ENCODE measurements at regions not wholly inside any gene's neighbourhood (a gene's known extent, or its start where the extent isn't known, plus 50 kb on each side); places are given as distances from the start of the nearest gene placed in this dataset.
"Not testable (repeated sequence)": the region's sequence is repeated elsewhere in the genome, so short reads cannot be mapped to it uniquely, and the experiment has no call there.

DNA sequence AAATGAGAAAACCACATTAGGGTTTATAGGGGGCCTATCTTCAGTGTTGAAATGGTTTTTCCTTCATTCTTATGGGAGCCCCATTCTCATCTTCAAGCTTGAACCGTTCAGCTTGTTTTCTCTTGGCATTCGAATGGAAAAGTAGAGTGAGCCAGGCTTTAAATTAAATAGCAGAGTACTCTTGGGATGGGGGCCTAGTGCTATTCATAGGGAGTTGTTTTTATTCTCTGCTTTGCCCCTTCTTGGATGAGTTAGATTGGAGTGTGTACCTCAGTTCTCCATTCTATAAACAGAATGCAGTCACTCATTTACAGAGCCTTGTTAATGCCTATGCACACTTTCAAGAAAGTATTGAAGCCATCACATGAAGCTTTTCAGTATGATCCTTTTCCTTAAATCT, 127.9 kb downstream of the FAM170A start:
- Mint-ChIP-seq H3K27ac (no peak overlapping the region), H3K27me3 (no peaks in the 10 kb centered on the region), H3K4me1 (ENCODE audit: low read depth) (peaks cover 2% of the 10 kb centered on the region), H3K4me3 (ENCODE audit: low read depth) (no peak overlapping the region), H3K36me3 (ENCODE audit: insufficient read depth) (no peaks in the 10 kb centered on the region), H3K9me3 (ENCODE audit: low read depth) (peaks cover 6% of the 10 kb centered on the region)
- TF ChIP-seq, protein P1, sequence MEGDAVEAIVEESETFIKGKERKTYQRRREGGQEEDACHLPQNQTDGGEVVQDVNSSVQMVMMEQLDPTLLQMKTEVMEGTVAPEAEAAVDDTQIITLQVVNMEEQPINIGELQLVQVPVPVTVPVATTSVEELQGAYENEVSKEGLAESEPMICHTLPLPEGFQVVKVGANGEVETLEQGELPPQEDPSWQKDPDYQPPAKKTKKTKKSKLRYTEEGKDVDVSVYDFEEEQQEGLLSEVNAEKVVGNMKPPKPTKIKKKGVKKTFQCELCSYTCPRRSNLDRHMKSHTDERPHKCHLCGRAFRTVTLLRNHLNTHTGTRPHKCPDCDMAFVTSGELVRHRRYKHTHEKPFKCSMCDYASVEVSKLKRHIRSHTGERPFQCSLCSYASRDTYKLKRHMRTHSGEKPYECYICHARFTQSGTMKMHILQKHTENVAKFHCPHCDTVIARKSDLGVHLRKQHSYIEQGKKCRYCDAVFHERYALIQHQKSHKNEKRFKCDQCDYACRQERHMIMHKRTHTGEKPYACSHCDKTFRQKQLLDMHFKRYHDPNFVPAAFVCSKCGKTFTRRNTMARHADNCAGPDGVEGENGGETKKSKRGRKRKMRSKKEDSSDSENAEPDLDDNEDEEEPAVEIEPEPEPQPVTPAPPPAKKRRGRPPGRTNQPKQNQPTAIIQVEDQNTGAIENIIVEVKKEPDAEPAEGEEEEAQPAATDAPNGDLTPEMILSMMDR (IDR thresholded peaks at IDR 0.05; ENCODE audit: unreplicated experiment): no peak
- no peak for DNase-seq (ENCODE audit: low spot score, unreplicated experiment)

DNA sequence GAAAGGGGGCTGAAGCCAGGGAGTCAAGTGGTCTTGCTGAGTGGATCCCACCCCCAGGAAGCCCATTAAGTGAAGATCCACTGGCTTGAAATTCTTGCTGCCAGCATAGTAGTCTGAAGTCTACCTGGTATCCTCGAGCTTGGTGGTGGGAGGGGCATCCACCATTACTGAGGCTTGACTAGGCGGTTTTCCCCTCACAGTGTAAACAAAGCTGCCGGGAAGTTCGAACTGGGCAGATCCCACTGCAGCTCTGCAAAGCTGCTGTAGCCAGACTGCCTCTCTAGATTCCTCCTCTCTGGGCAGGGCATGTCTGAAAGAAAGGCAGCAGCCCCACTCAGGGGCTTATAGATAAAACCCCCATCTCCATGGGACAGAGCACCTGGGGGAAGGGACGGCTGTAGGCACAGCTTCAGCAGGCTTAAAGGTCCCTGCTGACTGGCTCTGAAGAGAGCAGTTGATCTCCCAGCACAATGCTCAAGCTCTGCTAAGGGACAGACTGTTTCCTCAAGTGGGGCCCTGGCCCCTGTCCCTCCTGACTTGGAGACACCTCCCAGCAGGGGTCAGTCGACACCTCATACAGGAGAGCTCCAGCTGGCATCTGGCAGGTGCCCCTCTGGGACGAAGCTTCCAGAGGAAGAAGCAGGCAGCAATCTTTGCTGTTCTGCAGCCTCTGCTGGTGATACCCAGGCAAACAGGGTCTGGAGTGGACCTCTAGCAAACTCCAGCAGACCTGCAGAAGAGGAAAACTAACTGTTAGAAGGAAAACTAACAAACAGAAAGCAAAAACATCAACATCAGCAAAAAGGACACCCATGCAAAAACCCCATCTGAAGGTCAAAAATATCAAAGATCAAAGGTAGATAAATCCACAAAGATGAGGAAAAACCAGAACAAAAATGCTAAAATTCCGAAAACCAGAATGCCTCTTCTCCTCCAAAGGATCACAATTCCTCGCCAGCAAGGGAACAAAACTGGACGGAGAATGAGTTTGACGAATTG, 140.6 kb downstream of the FAM170A start:
- not testable (repeated sequence) for H3K27me3 Mint-ChIP-seq; H3K4me1 Mint-ChIP-seq (ENCODE audit: low read depth); DNase-seq (ENCODE audit: low spot score, unreplicated experiment); H3K36me3 Mint-ChIP-seq (ENCODE audit: insufficient read depth); H3K4me3 Mint-ChIP-seq (ENCODE audit: low read depth); H3K27ac Mint-ChIP-seq
- H3K9me3 Mint-ChIP-seq (ENCODE audit: low read depth): peaks cover 14% of the 10 kb centered on the region

DNA sequence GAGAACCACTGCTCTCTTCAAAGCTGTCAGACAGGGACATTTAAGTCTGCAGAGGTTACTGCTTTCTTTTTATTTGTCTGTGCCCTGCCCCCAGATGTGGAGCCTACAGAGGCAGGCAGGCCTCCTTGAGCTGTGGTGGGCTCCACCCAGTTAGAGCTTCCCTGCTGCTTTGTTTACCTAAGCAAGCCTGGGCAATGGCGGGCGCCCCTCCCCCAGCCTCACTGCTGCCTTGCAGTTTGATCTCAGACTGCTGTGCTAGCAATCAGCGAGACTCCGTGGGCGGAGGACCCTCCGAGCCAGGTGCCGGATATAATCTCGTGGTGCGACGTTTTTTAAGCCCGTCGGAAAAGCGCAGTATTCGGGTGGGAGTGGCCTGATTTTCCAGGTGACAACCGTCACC, 150.8 kb downstream of the FAM170A start:
- not testable (repeated sequence) for H3K4me1 Mint-ChIP-seq (ENCODE audit: low read depth); DNase-seq (ENCODE audit: low spot score, unreplicated experiment); H3K4me3 Mint-ChIP-seq (ENCODE audit: low read depth); H3K27me3 Mint-ChIP-seq; H3K27ac Mint-ChIP-seq; H3K36me3 Mint-ChIP-seq (ENCODE audit: insufficient read depth); H3K9me3 Mint-ChIP-seq (ENCODE audit: low read depth)

DNA sequence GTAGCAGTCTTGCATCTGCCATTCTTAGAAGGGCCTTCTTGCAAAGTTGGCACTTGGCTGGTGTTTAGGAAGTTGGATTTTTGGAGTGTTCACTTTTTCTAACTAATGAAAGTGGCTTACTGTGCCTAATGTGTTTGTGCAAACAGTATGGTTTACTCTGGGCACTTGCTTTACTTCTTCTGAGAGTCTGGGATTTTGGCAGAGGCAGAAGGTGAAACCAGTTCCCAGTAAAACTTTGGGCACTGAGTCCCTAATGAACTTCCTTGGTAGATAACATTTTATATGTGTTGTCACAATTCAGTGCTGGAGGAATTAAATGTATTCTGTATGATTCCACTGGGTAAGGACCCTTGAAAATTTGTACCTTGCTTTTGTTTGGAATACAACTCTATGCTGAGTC, 155.7 kb downstream of the FAM170A start:
- TF ChIP-seq, protein P1 (IDR thresholded peaks at IDR 0.05; ENCODE audit: unreplicated experiment): no peak
- no peak overlapping the region for H3K4me3 Mint-ChIP-seq (ENCODE audit: low read depth)
- no peak for DNase-seq (ENCODE audit: low spot score, unreplicated experiment)
- H3K27ac Mint-ChIP-seq: no peak overlapping the region
- H3K4me1 Mint-ChIP-seq (ENCODE audit: low read depth): no peaks in the 10 kb centered on the region
- H3K9me3 Mint-ChIP-seq (ENCODE audit: low read depth): no peaks in the 10 kb centered on the region
- H3K27me3 Mint-ChIP-seq: no peaks in the 10 kb centered on the region
- no peaks in the 10 kb centered on the region for H3K36me3 Mint-ChIP-seq (ENCODE audit: insufficient read depth)

DNA sequence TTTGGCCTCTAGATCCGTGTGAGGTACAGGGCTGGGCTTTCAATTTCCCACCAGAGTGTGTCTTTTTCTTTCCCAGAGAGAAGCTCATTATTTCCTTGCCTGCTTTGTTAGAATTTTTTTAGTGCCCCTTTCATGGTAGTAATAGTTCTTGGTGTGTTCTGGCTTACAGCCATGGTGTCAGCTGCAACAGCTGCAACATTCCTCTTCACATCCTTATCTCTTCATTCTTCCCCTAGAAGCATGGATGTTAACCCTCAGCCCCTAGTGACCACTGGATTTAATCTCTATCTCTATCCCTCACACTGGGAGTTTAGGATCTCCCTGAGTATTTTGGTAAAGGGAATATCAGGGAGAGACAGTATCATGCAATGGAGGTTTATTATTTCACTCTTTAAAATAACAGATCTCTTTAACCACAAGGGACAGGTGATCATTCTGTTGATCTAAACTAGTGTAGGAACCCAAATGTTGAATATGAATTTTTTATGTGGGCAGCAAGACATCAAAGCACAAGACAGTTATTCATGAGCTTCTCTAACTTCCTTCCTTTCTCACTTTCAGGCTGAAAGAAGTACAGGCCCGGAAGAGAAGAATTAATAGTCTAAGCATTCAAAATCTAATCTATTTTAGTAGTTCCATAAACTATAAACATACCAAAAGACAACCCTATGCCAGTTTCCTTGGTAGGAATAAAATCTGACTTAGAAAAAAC, 160.2 kb downstream of the FAM170A start:
- no peaks in the 10 kb centered on the region for H3K9me3 Mint-ChIP-seq (ENCODE audit: low read depth)
- no peak for DNase-seq (ENCODE audit: low spot score, unreplicated experiment)
- H3K27me3 Mint-ChIP-seq: no peaks in the 10 kb centered on the region
- no peak overlapping the region for H3K27ac Mint-ChIP-seq
- peaks cover 11% of the 10 kb centered on the region for H3K4me1 Mint-ChIP-seq (ENCODE audit: low read depth)
- H3K4me3 Mint-ChIP-seq (ENCODE audit: low read depth): no peak overlapping the region
- TF ChIP-seq, protein P1 (IDR thresholded peaks at IDR 0.05; ENCODE audit: unreplicated experiment): no peak
- H3K36me3 Mint-ChIP-seq (ENCODE audit: insufficient read depth): no peaks in the 10 kb centered on the region

DNA sequence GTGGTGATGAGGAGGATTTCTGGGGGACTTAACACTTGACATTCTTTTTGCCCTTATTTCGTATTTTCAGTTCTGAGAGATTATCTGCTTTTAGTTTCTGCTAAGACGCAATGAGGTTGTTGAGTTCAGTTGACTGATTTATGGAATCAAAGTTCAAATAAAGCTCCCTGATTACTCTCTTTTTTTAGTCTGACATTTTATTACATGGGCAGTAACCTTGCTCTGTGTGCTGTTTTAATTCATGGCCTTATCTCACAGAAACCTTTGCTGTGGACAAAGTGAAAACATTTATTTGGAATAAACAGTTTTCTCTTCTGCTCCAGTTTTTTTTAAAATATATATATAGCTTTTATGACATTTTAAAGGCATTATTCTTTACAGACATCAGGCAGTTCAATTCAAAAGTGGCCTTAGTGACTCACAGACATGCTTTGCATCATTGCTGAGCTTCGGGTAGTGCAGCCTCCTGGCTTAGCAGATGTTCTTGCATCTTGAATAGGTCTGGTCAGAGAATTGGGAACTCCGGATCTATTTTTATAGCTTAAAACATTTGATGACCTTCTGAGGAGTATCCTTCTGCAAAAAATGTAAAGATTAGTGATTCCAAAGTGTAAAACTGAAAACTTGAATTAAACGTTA, 162.9 kb downstream of the FAM170A start:
- H3K36me3 Mint-ChIP-seq (ENCODE audit: insufficient read depth): no peaks in the 10 kb centered on the region
- peaks cover 11% of the 10 kb centered on the region for H3K4me1 Mint-ChIP-seq (ENCODE audit: low read depth)
- TF ChIP-seq, protein P1 (IDR thresholded peaks at IDR 0.05; ENCODE audit: unreplicated experiment): no peak
- no peaks in the 10 kb centered on the region for H3K27me3 Mint-ChIP-seq
- no peak overlapping the region for H3K4me3 Mint-ChIP-seq (ENCODE audit: low read depth)
- no peak overlapping the region for H3K27ac Mint-ChIP-seq
- DNase-seq (ENCODE audit: low spot score, unreplicated experiment): no peak
- H3K9me3 Mint-ChIP-seq (ENCODE audit: low read depth): peaks cover 4% of the 10 kb centered on the region

Measured in progenitor cell of endocrine pancreas (in vitro differentiated cells).